ENCODE measurements at regions not wholly inside any gene's neighbourhood (a gene's known extent, or its start where the extent isn't known, plus 50 kb on each side); places are given as distances from the start of the nearest gene placed in this dataset.

DNA sequence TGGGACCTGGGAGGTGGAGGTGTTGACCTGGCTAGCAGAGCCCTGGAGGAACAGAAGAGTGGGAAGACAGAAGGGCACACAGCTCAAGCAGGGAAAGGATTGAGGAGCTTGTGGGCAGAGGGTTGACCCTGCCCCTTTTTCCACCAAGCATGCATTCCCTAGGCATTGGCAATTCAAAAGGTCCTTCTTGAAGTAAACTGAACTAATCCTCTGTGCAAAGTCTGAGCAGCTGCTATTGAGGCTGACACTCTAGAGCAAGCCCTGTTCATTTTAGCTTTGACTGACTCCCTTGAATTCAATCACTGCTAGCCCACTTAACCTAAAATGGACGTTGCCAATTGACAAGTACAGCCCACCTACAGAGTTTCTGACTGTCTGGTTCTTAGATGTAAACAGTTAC, 116.5 kb upstream of the TNS3 start:
- Histone ChIP-seq H3K23me2 (ENCODE audit: low read depth, low read length) (peaks cover 12% of the 10 kb centered on the region; the same call in 1 of the 2 replicates), H3K9me3 (ENCODE audit: insufficient read depth in 2 of 2, low read depth in 1 of 2, low read length in 1 of 2) (no peaks in the 10 kb centered on the region), H2AFZ (ENCODE audit: low read length) (no peak overlapping the region), H3K9ac (replicated peaks in 1 of 4; ENCODE audit: extremely low read depth in 1 of 4, low read depth in 3 of 4, low read length in 3 of 4) (no peak overlapping the region), H3K18ac (ENCODE audit: extremely low read depth, low read length) (no peak overlapping the region), H4K20me1 (replicated peaks in 1 of 2; ENCODE audit: control insufficient read depth in 1 of 2, insufficient read depth in 2 of 2, low read length in 2 of 2) (peaks cover 0 to 9% of the 10 kb centered on the region in 2 experiments), H3K79me1 (ENCODE audit: low read depth, low read length) (no peaks in the 10 kb centered on the region), H3K27me3 (replicated peaks in 1 of 4; ENCODE audit: control insufficient read depth in 3 of 4, extremely low read depth in 1 of 4, insufficient read depth in 3 of 4, low read length in 3 of 4) (no peaks in the 10 kb centered on the region), H2BK12ac (ENCODE audit: low read depth, low read length) (no peak overlapping the region), H3K23ac (ENCODE audit: insufficient read length) (no peak overlapping the region), H3K36me3 (ENCODE audit: control insufficient read depth in 2 of 4, insufficient read depth in 4 of 4, low read length in 3 of 4) (no peaks in the 10 kb centered on the region), H3K79me2 (ENCODE audit: control insufficient read depth in 1 of 2, insufficient read depth in 2 of 2, low read length in 2 of 2) (no peaks in the 10 kb centered on the region), H3K56ac (replicated peaks; ENCODE audit: insufficient read length, low read depth, low read length) (no peak overlapping the region), H2BK5ac (ENCODE audit: low read depth, low read length) (no peak overlapping the region), H3K4me2 (ENCODE audit: insufficient read depth in 1 of 2, low read depth in 2 of 2, low read length in 2 of 2) (no peak overlapping the region), H2BK15ac (ENCODE audit: low read length) (no peak overlapping the region), H2BK120ac (replicated peaks; ENCODE audit: low read depth, low read length) (no peak overlapping the region), H3K14ac (ENCODE audit: insufficient read length) (no peak overlapping the region), H2AK5ac (ENCODE audit: low read depth, low read length) (no peak overlapping the region), H3K27ac (ENCODE audit: low read depth, low read length) (no peak overlapping the region), H4K8ac (ENCODE audit: extremely low read depth, insufficient read depth, low read length) (no peak overlapping the region), H2BK20ac (ENCODE audit: low read length) (no peak overlapping the region), H3K4me1 (replicated peaks in 1 of 4; ENCODE audit: control insufficient read depth in 3 of 4, insufficient read depth in 4 of 4, low read length in 3 of 4) (no peaks in the 10 kb centered on the region), H4K5ac (ENCODE audit: insufficient read length, low read depth, low read length) (no peak overlapping the region), H3K4me3 (ENCODE audit: extremely low read depth in 1 of 4, insufficient read depth in 2 of 4, low read depth in 3 of 4, low read length in 4 of 4) (no peak overlapping the region), H3K4ac (replicated peaks; ENCODE audit: insufficient read length, low read depth, low read length) (no peak overlapping the region), H4K91ac (replicated peaks; ENCODE audit: insufficient read length, low read length) (no peak overlapping the region)
- WGBS, 2 experiments (ENCODE audit: extremely low coverage in 1 of 2, insufficient coverage in 1 of 2, insufficient read length in 1 of 2, insufficient replicate concordance in 2 of 2, low coverage in 1 of 2, low lambda C conversion rate in 2 of 2, missing lambda C conversion rate in 1 of 2): 93% methylated on average over 1 of the region's 1 CpG; no CpG with 5 or more reads in 1 of the 2 experiments
- no peak for FAIRE-seq
- TF ChIP-seq POLR2A (IDR thresholded peaks at IDR 0.05; ENCODE audit: control extremely low read depth in 1 of 2, low read depth in 2 of 2, low read length in 2 of 2): no peak
- TF ChIP-seq EZH2 (IDR thresholded peaks at IDR 0.05; ENCODE audit: low read depth, low read length, severe bottlenecking): no peak
- no peak for TF ChIP-seq GABPA (IDR thresholded peaks at IDR 0.05; ENCODE audit: borderline replicate concordance, insufficient read depth, low read length)
- no peak for TF ChIP-seq KDM5A (IDR thresholded peaks at IDR 0.05; ENCODE audit: low read length)
- no peak for TF ChIP-seq KDM4A (IDR thresholded peaks at IDR 0.05; ENCODE audit: low read depth, low read length, severe bottlenecking)
- TF ChIP-seq JUND (IDR thresholded peaks at IDR 0.05; ENCODE audit: low read length): no peak
- TF ChIP-seq BRCA1 (IDR thresholded peaks at IDR 0.05; ENCODE audit: low read depth, low read length): no peak
- no peak for TF ChIP-seq POLR2AphosphoS5 (IDR thresholded peaks at IDR 0.05; ENCODE audit: low read depth, low read length)
- TF ChIP-seq CBX5 (IDR thresholded peaks at IDR 0.05; ENCODE audit: low read depth, low read length): no peak
- no peak for TF ChIP-seq SP2 (IDR thresholded peaks at IDR 0.05; ENCODE audit: low read length)
- no peak for DNase-seq (ENCODE audit: low read depth in 1 of 2, low spot score in 2 of 2)
- ChIA-PET CTCF (ENCODE audit: partially characterized antibody) (interaction anchor here (1.5 kb wide), 1 partner anchor 432 kb away, joined by 3 read pairs; no protein-coding TSS in a partner anchor), POLR2A (ENCODE audit: partially characterized antibody) (no interaction called here)
